KMS-11 (cell line): ENCODE measurements at regions not wholly inside any gene's neighbourhood (a gene's known extent, or its start where the extent isn't known, plus 50 kb on each side); places are given as distances from the start of the nearest gene placed in this dataset.

ENCODE experiments used
- H2AFZ ChIP-seq: fragments of 200-600 bp; sonication (generic); 2 replicates; pipeline ENCODE4 v1.6.1; 2016; ENCODE audit warnings: antibody characterized with exemption, mixed run types, low read depth
- H3K27ac ChIP-seq: fragments of 200-600 bp; sonication (generic); 2 replicates; pipeline ENCODE4 v1.6.1; 2016; ENCODE audit warnings: mild to moderate bottlenecking, mixed run types
- H3K27me3 ChIP-seq: fragments of 200-600 bp; sonication (generic); 2 replicates; pipeline ENCODE4 v1.6.1; 2017; ENCODE audit warnings: mild to moderate bottlenecking, low read depth, mixed run types, moderate library complexity; ENCODE audit not compliant: insufficient read depth
- H3K36me3 ChIP-seq: fragments of 200-600 bp; sonication (generic); 2 replicates; pipeline ENCODE4 v1.6.1; 2017; ENCODE audit warnings: mild to moderate bottlenecking, mixed run types; ENCODE audit not compliant: insufficient read depth
- H3K4me1 ChIP-seq: fragments of 200-600 bp; sonication (generic); 2 replicates; pipeline ENCODE4 v1.6.1; 2016; ENCODE audit warnings: mild to moderate bottlenecking, low read depth, mixed run types; ENCODE audit not compliant: poor library complexity, severe bottlenecking
- H3K4me2 ChIP-seq: fragments of 200-600 bp; sonication (generic); 2 replicates; pipeline ENCODE4 v1.7.0; 2016; ENCODE audit warnings: mild to moderate bottlenecking, mixed run types
- H3K4me3 ChIP-seq: fragments of 200-600 bp; sonication (generic); IDR thresholded peaks from 2 replicates; pipeline ENCODE4 v1.6.1; 2017; ENCODE audit warnings: low read depth, low read length, mixed read lengths; ENCODE audit not compliant: insufficient read depth
- H3K79me2 ChIP-seq: fragments of 200-600 bp; sonication (generic); 2 replicates; pipeline ENCODE4 v1.6.1; 2016; ENCODE audit warnings: low read depth, mixed run types; ENCODE audit not compliant: insufficient read depth
- H3K9ac ChIP-seq: fragments of 200-600 bp; sonication (generic); 2 replicates; pipeline ENCODE4 v1.6.1; 2016; ENCODE audit warnings: mild to moderate bottlenecking, mixed run types
- H4K20me1 ChIP-seq: fragments of 200-600 bp; sonication (generic); 2 replicates; pipeline ENCODE4 v1.6.1; 2016; ENCODE audit warnings: mild to moderate bottlenecking, mixed run types; ENCODE audit not compliant: insufficient read depth
- CTCF ChIP-seq: fragments of 200-600 bp; sonication (generic); conservative IDR thresholded peaks from 2 replicates; pipeline ENCODE4 v1.6.1; 2017; ENCODE audit warnings: low read depth, mild to moderate bottlenecking, antibody characterized with exemption, low read length, moderate library complexity, mixed read lengths

DNA sequence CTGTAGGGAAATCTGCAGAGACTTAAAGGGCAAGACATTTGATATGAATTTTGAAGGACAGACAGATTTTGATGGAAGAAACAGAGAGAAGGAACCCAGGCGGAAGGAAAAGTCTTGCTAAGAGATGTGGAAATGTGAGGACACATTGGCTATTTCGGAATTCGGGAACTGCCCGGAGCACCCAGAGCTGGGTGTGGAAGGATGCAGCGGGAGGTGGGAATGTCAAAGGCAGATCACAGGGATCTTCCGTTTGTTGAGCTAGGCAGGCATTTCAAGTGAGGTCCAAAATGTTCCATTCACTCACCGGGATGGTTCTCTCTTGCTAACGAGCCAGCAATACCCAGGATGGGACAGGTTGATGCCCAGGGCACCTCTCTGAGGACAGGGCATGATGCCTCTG, 87.2 kb upstream of the CTBP2 start:
- H3K27me3 ChIP-seq, result no peaks in the 10 kb centered on the region
- H3K4me3 ChIP-seq, result no peak overlapping the region
- H3K79me2 ChIP-seq, result no peaks in the 10 kb centered on the region
- no peak overlapping the region for H3K4me2 ChIP-seq
- no peak overlapping the region for H3K9ac ChIP-seq
- H2AFZ ChIP-seq, result no peak overlapping the region
- no peak overlapping the region for H3K27ac ChIP-seq
- H4K20me1 ChIP-seq, result no peaks in the 10 kb centered on the region
- no peaks in the 10 kb centered on the region for H3K4me1 ChIP-seq
- H3K36me3 ChIP-seq, result no peaks in the 10 kb centered on the region
- TF ChIP-seq CTCF, result no peak

DNA sequence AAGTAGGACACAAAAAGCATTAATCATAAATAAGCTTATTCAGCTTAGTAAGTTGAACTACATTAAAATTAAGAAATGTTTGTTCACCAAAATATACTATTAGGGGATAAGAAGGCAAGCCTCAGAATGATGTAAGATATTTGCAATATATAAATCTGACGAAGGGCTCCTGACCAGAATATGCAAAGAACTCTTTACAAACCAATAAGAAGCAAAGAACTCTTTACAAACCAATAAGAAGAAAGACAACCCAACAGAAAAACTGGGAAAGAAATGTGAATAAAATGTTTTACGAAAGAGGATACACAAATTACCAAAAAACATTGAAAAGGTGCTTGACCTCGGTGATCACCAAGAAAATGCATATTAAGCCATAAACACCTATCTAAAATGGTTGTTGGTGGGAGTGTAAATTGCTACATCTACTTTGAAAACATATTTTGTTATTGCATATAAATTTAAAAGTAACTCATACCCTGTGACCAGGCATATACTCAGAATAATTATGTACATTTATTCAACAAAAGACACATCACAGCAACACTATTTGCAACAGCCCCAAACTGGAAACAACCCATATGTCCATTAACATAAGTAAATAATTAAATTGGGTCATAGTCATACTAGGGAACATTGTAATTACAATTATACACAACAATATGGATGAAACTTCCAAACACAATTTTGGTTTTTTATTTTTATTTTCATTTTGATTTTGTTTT, 83.3 kb upstream of the CTBP2 start:
- no peak for TF ChIP-seq CTCF
- H3K4me1 ChIP-seq, result no peaks in the 10 kb centered on the region
- no peaks in the 10 kb centered on the region for H4K20me1 ChIP-seq
- H3K36me3 ChIP-seq, result no peaks in the 10 kb centered on the region
- no peaks in the 10 kb centered on the region for H3K27me3 ChIP-seq
- H2AFZ ChIP-seq, result no peak overlapping the region
- H3K27ac ChIP-seq, result no peak overlapping the region
- no peak overlapping the region for H3K4me3 ChIP-seq
- no peaks in the 10 kb centered on the region for H3K79me2 ChIP-seq
- H3K9ac ChIP-seq, result no peak overlapping the region
- no peak overlapping the region for H3K4me2 ChIP-seq

DNA sequence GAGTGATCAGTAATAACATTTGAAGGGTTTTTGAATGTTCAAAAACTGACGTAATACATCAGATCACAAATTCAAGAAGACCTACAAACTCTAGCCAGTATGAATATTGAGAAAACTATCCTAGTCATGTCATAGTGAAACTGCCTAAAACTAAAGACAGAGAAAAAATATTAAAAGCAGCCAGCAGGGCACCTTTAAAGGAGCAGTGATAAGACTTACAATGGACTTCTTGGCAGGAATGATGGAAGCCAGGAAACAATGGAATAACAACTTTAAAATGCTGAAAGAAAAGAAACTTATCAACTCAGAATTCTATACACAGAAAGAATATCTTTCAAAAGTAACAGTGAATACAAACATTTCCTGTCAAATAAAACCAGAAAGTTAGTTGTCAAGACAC, 78.3 kb upstream of the CTBP2 start:
- no peaks in the 10 kb centered on the region for H3K4me1 ChIP-seq
- H3K4me3 ChIP-seq, result no peak overlapping the region
- H4K20me1 ChIP-seq, result no peaks in the 10 kb centered on the region
- no peaks in the 10 kb centered on the region for H3K79me2 ChIP-seq
- no peak overlapping the region for H3K27ac ChIP-seq
- no peaks in the 10 kb centered on the region for H3K36me3 ChIP-seq
- no peak overlapping the region for H2AFZ ChIP-seq
- H3K9ac ChIP-seq, result no peak overlapping the region
- no peaks in the 10 kb centered on the region for H3K27me3 ChIP-seq
- no peak overlapping the region for H3K4me2 ChIP-seq
- TF ChIP-seq CTCF, result no peak

DNA sequence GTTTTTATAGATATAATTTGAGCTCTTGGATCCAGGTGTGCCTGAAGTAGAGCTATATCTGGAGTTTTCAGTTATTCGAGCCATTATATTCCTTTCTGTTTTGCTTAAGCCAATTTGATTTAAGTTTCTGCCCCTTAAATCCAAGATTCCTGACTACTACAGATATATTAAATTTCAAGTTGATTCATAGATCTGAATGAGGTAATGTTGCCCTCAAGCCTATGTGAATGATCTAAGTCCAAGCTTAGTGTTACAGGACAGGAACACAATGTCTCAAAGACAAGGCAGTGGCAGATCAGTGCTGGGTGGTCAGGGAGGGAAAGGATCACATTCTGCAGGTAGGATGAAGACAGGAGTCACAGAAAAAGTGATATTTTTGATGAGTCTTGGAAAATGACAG, 75.7 kb upstream of the CTBP2 start:
- no peaks in the 10 kb centered on the region for H3K27me3 ChIP-seq
- TF ChIP-seq CTCF, result no peak

More for the DNA sequence above, 75.7 kb upstream of the CTBP2 start:
- Histone ChIP-seq H3K9ac (no peak overlapping the region), H4K20me1 (no peaks in the 10 kb centered on the region), H3K4me2 (no peak overlapping the region), H2AFZ (no peak overlapping the region), H3K4me3 (no peak overlapping the region), H3K36me3 (no peaks in the 10 kb centered on the region), H3K4me1 (no peaks in the 10 kb centered on the region), H3K79me2 (no peaks in the 10 kb centered on the region), H3K27ac (no peak overlapping the region)
